GM04504 (cell line): ENCODE measurements at regions not wholly inside any gene's neighbourhood (a gene's known extent, or its start where the extent isn't known, plus 50 kb on each side); places are given as distances from the start of the nearest gene placed in this dataset.
"Not testable (repeated sequence)": the region's sequence is repeated elsewhere in the genome, so short reads cannot be mapped to it uniquely, and the experiment has no call there.

Experiments used
- DNase-seq: peaks from one replicate; pipeline ENCODE4 v3.0.0-alpha.2; 2012; ENCODE audit warnings: low read depth

- peak; percentile 23 for DNase-seq
Measured at GRCh38 chr10:111593578-111593977, 516.7 kb downstream of the ADRA2A start.

DNA sequence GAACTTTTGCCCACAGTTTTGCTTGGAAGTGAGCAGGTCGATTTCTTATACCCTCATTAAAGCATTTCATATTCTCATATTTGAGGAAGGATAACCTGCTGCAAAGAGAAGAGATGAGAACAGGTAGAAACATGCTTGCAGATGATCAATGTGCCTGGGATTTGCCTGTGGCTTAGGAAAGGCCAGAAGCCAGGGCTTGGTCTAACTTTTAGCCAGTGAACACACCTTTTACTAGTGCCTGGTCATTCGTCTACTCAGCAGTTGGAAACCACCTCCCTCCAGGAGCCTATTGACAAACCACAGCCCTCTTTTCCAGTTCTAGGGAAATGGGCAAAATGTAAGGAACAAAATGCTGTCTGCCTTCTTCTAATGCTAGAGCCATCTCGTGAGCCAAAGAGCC, 518.3 kb downstream of the ADRA2A start:
- DNase-seq = no peak

GRCh38 chr10:111598433-111599059, 521.7 kb downstream of the ADRA2A start:
- DNase-seq = peak; percentile 45

- DNase-seq = no peak
Measured at GRCh38 chr10:111599943-111600342, 523.1 kb downstream of the ADRA2A start.

DNA sequence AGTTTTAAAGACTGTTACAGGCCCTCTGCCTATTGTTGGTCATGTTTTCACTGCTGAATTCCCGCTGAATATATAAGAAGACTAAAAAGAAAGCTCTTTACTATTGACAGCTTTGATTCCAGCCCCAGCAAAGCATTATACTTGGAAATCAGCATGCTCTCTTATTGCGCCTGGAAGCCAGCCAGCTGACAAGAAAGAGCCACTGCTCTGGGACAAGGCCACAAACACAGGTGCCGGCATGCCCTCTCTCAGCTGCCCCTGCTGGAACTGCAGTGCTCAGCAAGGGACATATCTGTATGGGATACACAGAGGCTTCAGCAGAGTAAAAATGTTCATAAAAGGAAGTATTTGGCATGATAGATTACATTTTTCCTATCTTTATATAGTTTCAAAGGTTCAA, 523.9 kb downstream of the ADRA2A start:
- DNase-seq = no peak

GRCh38 chr10:111612273-111612672, 535.4 kb downstream of the ADRA2A start:
- DNase-seq = no peak

- DNase-seq = no peak
Measured at GRCh38 chr10:111634191-111634590, 549.4 kb downstream of the GPAM start.

GRCh38 chr10:111646021-111646420, 537.5 kb downstream of the GPAM start:
- no peak for DNase-seq

- DNase-seq = peak; percentile 76
Measured at GRCh38 chr10:111648046-111648445, 535.5 kb downstream of the GPAM start.

- not testable (repeated sequence) for DNase-seq
Measured at GRCh38 chr10:111649080-111649479, 534.5 kb downstream of the GPAM start.

DNA sequence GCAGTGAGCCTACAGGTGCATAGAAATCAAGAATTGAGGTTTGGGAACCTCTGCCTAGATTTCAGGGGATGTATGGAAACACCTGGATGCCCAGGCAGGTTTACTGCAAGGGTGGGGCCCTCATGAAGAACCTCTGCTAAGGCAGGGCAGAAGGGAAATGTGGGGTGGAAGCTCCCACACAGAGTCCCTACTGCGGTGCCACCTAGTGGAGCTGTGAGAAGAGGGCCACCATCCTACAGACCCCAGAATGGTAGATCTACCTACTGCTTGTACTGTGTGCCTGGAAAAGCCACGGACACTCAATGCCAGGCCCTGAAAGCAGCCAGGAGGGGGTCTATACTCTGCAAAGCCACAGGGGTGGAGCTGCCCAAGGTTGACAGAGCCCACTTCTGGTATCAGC, 533.5 kb downstream of the GPAM start:
- no peak for DNase-seq

- no peak for DNase-seq
Measured at GRCh38 chr10:111656066-111656465, 527.5 kb downstream of the GPAM start.

GRCh38 chr10:111677759-111678158, 505.8 kb downstream of the GPAM start:
- peak; percentile 18 for DNase-seq

DNA sequence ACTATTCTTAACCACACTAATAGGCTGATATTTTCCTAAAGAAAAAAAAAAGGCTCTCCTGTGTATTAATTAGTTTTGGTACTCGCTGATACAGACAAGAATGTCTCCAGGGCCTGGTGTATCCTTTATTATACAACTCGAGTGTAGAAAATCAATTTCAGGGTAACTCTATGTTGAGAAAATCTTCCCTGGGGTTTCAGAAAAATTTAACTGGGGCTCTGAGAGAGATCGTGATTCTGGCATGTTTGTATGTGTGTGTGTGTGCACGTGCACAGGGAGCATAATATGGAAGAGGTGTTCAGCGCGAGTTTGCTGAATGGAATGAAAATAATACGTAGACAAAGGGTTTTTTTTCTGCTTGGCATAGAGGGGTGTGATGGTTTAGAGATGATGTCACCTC, 496.8 kb downstream of the GPAM start:
- no peak for DNase-seq

DNA sequence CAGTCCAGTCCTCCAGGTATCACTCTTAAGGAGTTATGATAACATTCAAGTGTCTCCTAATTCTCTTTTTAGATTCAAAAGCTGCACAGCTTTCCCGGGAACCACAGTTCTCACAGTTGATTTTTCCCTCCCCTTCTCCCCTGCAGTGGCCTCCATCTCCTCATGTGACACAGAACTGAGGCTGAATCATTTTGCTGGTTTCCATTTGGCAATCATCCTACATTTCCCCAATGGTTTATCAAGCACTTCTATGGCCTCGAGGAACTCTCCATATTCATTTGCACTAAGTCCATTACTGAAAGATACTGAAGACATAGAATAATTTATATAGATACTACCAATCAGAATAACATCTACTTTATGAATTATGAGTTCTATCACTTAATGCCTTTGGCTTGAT, 484.9 kb downstream of the GPAM start:
- DNase-seq = no peak

GRCh38 chr10:111703986-111704385, 479.6 kb downstream of the GPAM start:
- no peak for DNase-seq

- DNase-seq = peak; percentile 70
Measured at GRCh38 chr10:111705021-111705420, 478.5 kb downstream of the GPAM start.

DNA sequence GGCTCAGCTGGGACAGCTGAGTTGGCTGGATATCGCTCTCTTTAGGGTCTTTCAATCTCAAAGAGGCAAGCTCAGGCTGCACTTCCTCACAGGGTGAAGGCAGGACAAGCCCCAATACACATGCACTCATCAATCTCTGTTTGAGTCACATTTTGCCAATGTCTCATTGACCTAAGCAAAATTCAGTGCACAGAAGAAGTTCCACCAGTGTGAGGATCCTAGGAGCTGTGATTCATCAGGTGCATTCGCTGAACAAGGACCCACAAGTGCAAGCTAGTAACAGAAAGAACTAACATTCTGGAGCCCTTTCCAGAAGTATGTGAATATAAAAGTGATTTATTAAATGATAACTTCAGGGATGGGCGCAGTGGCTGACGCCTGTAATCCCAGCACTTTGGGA, 477.2 kb downstream of the GPAM start:
- DNase-seq = no peak

DNA sequence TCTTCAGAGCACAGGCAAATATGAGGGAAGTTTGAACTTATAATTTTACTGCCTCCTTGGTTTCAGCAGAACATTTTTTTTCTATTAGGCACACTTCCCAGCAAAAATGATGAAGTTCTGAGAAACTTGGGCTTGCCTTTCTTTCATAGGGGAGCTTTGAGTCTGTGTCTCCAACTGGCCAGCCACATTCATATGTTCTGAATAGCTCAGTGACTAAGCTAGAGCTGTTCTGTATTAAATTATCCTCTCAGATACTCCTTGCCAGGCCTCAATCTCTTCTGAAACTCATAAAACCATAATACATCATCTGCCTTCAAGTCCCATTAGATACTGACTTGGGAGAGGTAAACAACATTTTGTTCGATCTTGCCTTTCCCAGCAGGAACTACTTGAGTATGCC, 476.5 kb downstream of the GPAM start:
- peak; percentile 83 for DNase-seq

GRCh38 chr10:111709603-111710002, 474.0 kb downstream of the GPAM start:
- DNase-seq = no peak

DNA sequence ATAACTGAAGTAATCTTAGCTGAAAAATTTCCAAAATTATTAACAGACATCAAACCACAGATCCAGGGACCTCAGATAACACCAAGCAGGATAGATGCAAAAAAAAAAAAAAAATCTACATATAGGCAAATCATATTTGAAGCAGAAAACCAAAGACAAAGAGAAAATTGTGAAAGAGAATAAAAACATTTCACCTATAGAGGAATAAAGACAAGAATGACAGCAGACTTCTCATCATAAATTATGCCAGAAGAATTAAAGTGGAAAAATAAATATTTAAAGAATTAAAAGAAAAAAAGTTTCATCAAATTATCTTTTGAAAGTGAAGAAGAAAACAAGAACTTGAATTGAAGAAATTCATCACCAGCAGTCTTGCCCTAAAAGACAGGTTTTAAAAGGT, 467.5 kb downstream of the GPAM start:
- no peak for DNase-seq

DNA sequence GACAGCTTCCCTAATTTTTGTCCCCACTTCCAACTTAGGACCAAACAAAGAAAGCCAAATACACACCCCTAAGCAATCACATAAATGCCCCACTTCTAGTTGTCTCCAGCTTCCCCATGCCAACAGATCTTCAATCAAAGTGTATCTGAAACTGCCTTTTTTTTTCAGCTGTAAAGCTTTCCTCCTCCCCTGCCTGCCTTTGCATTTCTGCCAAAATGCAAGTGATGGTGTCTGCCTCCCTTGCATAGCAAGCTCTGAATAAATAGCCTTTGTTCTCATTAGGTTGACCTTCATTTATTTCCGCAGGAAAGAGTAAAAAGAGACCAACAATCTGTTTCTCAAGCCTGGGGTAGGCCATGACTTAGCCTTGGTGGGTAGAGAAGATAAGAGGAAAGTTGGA, 459.4 kb downstream of the GPAM start:
- no peak for DNase-seq

- no peak for DNase-seq
Measured at GRCh38 chr10:111725050-111725449, 458.5 kb downstream of the GPAM start.

- DNase-seq = no peak
Measured at GRCh38 chr10:111732166-111732785, 451.3 kb downstream of the GPAM start.
